ENCODE measurements at regions not wholly inside any gene's neighbourhood (a gene's known extent, or its start where the extent isn't known, plus 50 kb on each side); places are given as distances from the start of the nearest gene placed in this dataset.

- no peak for TF ChIP-seq POLR2A (IDR thresholded peaks at IDR 0.05)
- TF ChIP-seq CTCF (IDR thresholded peaks at IDR 0.05) = no peak
- TF ChIP-seq POLR2AphosphoS5 (IDR thresholded peaks at IDR 0.05) = no peak
These were observed 143.5 kb upstream of the NCK2 start for GRCh38 chr2:105600949-105601794.
